ENCODE measurements at regions not wholly inside any gene's neighbourhood (a gene's known extent, or its start where the extent isn't known, plus 50 kb on each side); places are given as distances from the start of the nearest gene placed in this dataset.

- TF ChIP-seq ZFPM2 (CRISPR knock-in tag; IDR thresholded peaks at IDR 0.05) (no peak), POLR2AphosphoS2 (IDR thresholded peaks at IDR 0.05; ENCODE audit: low read length) (no peak), ZNF592 (IDR thresholded peaks at IDR 0.05) (no peak), PHF20 (IDR thresholded peaks at IDR 0.05; ENCODE audit: partially characterized antibody) (no peak), POLR2AphosphoS5 (IDR thresholded peaks at IDR 0.05; ENCODE audit: control insufficient read depth, insufficient read depth, low read depth, low read length) (no peak), HOMEZ (CRISPR knock-in tag; IDR thresholded peaks at IDR 0.05) (no peak), EP300 (IDR thresholded peaks at IDR 0.05; ENCODE audit: low read length) (no peak), ELF1 (tag; IDR thresholded peaks at IDR 0.05) (no peak)
These were observed 578.9 kb upstream of the SEMA3D start for GRCh38 chr7:85765698-85766298.

Data from K562 (cell line).